ENCODE measurements at regions not wholly inside any gene's neighbourhood (a gene's known extent, or its start where the extent isn't known, plus 50 kb on each side); places are given as distances from the start of the nearest gene placed in this dataset.

GRCh38 chr1:56180520-56181190 lies 398.7 kb downstream of the PLPP3 start:
- peak; percentile 77 for DNase-seq

GRCh38 chr1:56179543-56179942 lies 399.8 kb downstream of the PLPP3 start:
- no peak for DNase-seq

GRCh38 chr1:56175211-56175610 lies 404.2 kb downstream of the PLPP3 start:
- no peak for DNase-seq

GRCh38 chr1:56174176-56174885 lies 405.0 kb downstream of the PLPP3 start:
- DNase-seq = no peak

- DNase-seq = no peak
Observed at GRCh38 chr1:56173736-56174135, 405.6 kb downstream of the PLPP3 start.

GRCh38 chr1:56171670-56172069 lies 407.7 kb downstream of the PLPP3 start:
- no peak for DNase-seq

GRCh38 chr1:56170784-56171320 lies 408.5 kb downstream of the PLPP3 start:
- peak; percentile 1 for DNase-seq

GRCh38 chr1:56169856-56170255 lies 409.5 kb downstream of the PLPP3 start:
- no peak for DNase-seq

- no peak for DNase-seq
Observed at GRCh38 chr1:56168176-56168575, 411.2 kb downstream of the PLPP3 start.

- no peak for DNase-seq
Observed at GRCh38 chr1:56167596-56167995, 411.8 kb downstream of the PLPP3 start.

GRCh38 chr1:56160773-56161315 lies 418.5 kb downstream of the PLPP3 start:
- no peak for DNase-seq

- no peak for DNase-seq
Observed at GRCh38 chr1:56156971-56157876, 422.1 kb downstream of the PLPP3 start.

GRCh38 chr1:56153276-56153675 lies 426.1 kb downstream of the PLPP3 start:
- DNase-seq = no peak

GRCh38 chr1:56152635-56153034 lies 426.7 kb downstream of the PLPP3 start:
- no peak for DNase-seq

- no peak for DNase-seq
Observed at GRCh38 chr1:56151402-56151801, 428.0 kb downstream of the PLPP3 start.

- DNase-seq = no peak
Observed at GRCh38 chr1:56150441-56151215, 428.7 kb downstream of the PLPP3 start.

GRCh38 chr1:56149761-56150160 lies 429.6 kb downstream of the PLPP3 start:
- DNase-seq = no peak

- DNase-seq = peak; percentile 7
Observed at GRCh38 chr1:56148326-56149193, 430.8 kb downstream of the PLPP3 start.

GRCh38 chr1:56147459-56147858 lies 431.9 kb downstream of the PLPP3 start:
- no peak for DNase-seq

- no peak for DNase-seq
Observed at GRCh38 chr1:56147034-56147433, 432.3 kb downstream of the PLPP3 start.

- no peak for DNase-seq
Observed at GRCh38 chr1:56146449-56146848, 432.9 kb downstream of the PLPP3 start.
